NCI-H1417 (cell line): ENCODE measurements at regions not wholly inside any gene's neighbourhood (a gene's known extent, or its start where the extent isn't known, plus 50 kb on each side); places are given as distances from the start of the nearest gene placed in this dataset.
"Not testable (repeated sequence)": the region's sequence is repeated elsewhere in the genome, so short reads cannot be mapped to it uniquely, and the experiment has no call there.

ENCODE experiments used
- DNase-seq, 3 experiments: peaks; one replicate each; lab custom pipeline; 2025; lab: John Stamatoyannopoulos, UW

DNA sequence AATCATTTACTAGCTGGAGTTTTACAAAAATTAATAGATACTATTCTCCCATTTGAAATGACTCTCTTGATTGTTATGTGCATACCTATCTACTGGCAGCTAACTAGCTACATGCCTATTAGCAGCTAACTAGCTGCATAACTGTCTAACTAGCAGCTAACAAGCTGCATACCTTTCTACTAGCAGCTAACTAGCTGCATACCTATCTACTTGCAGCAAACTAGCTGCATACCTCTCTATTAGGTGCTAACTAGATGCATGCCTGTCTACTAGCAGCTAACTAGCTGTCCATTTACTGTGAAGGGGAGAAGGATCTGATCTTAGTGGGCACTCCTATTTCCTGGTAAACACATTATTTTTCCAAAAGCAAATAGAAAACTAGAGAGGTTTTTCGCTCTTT lies 439.4 kb upstream of the PFKP start:
- no peak for DNase-seq

DNA sequence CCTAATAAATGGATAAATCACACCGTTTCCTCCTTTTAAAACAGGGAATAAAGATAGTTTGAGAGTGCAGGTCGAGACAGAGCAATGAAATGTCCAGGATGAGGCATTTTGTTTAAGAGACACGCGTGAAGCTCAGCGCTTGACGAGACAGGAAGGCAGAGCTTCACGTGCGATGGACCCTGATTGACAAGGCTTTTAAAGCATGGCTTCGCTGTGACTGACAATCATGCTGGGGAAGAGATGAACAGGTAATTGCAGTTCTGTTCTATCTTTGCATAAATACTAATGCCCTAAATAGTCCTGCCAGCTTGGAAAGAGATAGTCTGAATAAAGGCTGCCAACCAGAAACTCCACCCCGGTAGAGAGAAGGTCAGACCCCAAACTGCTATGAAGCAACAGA lies 442.3 kb upstream of the PFKP start:
- DNase-seq, result no peak

DNA sequence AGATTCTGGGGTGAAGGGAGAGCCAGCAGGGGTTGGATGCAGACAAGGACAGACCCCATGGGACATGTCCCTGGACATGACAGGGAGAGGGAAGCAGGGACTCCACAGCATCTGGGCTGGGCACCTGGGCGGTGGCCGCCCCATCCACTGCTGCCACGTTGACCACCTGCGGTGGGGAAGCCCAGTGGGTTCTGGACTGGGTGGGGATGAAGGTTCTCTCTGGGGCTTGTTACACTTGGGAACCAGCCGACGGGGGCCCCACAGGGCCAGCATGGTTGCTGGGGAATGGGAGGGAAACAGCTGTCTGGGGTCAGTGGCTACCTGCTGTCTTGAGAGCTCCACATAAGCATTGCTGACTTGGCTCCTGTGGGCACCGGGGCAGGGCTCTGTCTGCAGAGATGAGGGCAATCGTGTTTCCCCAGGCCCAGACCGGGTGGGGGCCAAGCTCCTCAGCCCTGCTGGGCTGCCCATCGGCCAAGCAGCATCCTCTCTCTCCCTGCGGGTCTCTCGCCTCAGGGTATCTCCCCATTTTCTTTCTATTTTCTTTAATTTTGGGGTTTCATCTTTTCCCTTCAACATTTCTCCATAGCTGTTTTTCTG lies 443.6 kb upstream of the PFKP start:
- no peak for DNase-seq

DNA sequence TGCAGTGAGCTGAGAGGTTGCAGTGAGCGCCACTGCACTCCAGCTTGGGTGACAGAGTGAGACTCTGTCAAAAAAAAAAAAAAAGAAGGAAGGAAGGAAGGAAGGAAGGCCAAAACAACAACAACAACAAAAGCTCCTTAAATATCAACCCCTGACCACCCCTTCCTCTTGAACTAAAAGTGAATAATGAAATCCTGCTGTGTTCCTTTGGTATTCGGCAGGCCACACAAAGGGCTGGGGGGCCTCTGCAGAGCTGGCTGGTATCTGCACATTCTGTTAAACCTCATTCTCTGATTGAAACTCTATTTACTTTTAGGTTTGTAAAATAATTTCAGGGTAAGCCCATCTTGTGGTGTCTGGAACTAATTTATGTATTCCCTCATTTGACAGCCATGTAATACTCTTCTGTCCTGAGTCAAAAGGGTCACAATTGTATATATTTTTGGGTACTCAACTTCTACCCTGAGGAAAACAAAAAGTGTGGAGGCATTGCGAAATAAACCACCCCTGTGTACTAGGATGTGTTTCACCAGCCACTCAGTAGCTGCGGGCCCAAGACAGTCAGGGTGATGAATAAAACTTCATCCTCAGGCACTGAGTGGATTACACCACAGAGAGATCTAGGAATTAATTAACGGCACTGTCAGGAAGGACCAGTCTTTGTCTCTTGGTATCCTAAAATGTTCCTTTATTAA lies 446.4 kb upstream of the PFKP start:
- no peak for DNase-seq

DNA sequence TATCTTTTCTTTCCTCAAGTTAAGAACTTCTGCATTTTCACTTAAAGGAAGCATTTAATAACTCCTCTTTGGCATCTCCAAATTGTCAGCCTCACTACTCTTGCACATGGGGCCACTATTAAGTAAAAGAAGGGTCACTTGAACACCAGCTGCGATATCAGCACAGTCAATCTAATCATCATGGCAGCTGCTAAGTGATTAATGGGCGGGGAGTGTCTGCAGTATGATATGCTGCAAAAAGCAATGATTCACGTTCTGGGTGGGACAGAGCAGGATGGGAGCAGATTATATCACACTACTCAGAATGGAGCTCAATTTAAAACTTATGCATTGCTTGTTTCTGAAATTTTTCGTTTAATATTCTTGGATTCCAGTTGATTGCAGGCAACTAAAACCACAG lies 447.4 kb upstream of the PFKP start:
- no peak for DNase-seq

DNA sequence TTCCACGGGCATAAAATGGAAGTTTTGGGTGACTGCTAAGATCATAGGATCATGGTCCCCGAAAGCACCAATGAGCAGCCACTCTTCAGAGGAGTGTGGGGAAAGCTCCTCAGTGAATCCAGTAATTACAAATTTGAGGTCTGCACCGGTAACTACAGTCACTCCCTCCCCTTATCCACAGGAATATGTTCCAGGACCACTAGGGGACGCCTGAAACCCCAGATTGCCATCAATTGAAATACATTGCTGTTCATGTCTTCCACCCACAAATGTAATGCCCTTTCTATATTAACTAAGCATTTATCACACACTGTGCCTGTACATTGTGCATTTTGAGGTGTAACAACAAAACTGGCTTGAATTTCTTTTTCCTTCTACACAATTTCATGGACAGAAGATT lies 447.9 kb upstream of the PFKP start:
- peak in 2 of 3 experiments; percentile 8 to 28 for DNase-seq

DNA sequence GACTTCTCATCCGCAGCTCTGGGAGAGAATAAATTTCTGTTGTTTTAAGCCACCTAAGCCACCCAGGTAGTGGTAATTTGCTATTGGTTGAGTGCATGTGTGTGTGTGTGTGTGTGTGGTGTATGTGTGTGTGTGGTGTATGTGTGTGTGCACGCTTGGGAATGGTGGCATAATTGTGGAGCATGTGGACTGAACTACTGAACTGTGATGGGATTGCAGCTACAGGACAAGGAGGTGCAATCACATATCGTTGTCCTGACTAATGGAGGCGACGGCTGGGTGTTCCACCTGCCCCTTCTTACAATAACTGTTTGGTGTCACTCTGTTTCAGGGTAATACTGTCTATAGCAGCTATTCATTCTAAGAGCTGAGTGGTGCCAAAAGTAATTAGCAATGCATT lies 448.7 kb upstream of the PFKP start:
- no peak for DNase-seq

DNA sequence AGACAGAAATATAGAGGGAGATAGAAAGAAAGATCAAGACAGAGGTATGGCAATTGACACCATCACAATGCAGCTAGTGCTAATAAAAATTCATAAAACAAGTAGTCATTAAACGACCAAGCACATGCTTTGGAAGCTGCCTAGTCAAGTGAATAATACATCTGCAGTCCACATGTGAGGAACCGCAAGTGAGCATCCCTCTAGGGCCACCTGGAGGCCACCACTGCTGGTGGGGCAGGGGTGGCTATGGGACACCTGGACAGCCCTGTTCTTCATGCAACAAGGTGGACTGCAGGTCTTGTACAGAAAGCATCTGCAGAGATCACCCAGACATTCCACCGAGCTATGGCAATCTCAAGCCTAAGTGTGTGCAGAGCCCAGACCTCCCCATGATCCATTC lies 451.1 kb upstream of the PFKP start:
- DNase-seq, result no peak

DNA sequence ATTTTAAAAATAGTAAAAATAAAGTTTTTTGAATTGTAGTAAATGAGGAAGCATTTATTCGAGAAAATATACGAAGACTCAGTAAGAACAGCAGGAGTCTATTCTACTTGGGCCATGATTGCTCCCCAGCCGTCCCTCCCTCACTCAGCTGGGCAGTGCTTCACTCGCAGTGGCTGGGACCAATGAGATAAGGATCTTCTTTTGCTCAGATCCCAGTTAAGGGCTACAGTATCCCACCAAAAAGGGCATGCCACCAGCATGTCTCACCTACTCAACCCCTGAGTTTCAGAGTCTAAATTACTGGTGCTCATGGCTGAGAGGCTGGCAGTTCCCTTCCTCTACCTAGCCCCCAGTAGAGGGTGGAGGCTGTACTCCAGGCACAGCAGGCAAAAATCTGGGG lies 455.7 kb upstream of the PFKP start:
- DNase-seq, result peak in 1 of 3 experiments; percentile 29

DNA sequence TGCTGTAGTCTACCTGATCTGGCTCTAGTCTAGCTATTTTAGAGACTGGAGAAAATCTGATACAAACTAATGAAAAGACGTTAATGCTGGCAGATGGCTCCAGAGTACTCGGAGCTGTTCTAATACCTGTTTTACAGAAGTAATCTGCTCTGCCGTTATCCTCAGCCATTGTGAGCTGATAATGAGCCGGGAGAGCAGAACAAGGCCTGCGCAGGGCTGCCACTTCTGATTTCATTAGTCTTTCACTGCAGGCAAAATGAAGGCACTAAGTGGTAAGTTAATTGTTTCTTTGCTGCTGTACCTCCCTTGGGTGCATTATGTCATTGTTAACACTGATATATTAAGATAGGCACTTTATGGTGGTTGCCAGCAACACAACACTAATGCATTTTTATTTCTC lies 456.4 kb upstream of the PFKP start:
- DNase-seq, result peak in 2 of 3 experiments; percentile 1 to 80

DNA sequence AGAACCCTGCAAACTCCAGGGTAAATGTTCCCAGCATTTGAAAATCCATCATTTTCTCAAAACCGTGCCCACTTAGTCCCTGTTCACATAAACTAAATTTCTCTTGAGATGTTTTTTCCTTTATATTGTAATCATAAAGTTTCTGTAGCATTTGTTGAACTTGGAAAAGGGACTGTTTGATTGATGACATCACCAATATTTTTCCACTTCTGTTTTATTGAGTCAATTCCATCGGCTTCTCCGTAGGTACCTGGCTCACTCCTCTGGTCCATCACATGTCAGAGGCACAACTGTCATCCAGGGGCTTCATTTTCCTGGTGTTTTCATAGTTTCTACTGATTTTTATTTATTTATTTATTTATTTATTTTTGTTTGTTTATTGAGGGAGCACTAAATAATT lies 462.5 kb upstream of the PFKP start:
- DNase-seq, result no peak

DNA sequence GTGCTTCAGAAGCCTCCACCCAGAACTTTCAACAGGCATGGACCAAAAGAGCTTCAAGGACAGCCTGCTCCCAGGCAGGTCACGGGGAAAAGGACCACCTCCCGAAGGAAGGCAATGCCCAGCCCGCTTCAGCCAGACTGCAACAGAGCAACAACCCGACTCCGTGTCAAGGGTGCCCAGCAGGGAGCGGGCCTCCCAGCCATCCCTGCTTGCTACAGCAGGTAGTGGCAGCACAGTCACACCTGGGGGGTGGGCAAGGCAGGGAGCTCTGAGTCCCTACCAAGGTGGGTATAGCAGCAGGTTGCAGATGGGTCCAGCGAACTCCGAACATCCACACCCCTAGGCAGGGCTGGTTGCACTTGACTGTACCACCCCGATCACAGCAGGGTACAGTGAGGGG lies 467.8 kb upstream of the PFKP start:
- DNase-seq, result no peak

DNA sequence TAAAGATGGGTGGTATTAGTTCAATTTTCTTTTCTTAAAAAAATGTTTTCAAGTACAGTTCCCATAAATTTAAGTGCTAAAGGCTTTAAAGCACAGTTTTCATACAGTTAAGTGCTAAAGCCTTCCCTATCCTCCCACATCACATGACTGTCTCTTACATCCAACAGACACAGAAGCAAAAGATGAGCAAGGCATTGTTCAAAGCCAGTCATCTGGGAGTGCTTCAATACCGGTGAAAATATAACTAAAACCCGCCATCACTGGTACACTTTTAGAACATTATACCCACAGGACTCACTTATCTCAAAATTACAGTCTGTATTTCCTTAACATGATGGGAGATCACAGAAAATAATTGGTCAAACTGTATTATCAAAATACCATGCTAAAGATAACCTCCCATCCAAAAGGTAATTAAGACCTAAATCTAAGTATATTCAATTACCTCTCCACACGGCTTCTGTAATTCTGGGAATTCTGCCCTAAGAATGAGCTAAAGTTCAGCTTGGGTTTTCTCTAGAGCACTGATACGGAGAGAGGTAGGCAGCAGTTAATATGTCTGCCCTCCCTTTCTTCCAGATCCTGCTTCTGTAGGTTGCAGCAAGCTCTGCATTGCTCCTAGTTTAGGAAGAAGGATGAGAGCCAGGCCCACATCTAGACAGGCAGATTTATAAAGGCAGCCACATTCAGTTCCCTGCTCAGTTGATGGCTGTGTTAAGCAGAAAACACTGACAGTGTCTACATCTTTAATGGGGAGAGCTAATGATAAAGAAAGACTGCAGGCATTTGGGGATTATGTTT lies 474.8 kb upstream of the PFKP start:
- DNase-seq, result no peak

DNA sequence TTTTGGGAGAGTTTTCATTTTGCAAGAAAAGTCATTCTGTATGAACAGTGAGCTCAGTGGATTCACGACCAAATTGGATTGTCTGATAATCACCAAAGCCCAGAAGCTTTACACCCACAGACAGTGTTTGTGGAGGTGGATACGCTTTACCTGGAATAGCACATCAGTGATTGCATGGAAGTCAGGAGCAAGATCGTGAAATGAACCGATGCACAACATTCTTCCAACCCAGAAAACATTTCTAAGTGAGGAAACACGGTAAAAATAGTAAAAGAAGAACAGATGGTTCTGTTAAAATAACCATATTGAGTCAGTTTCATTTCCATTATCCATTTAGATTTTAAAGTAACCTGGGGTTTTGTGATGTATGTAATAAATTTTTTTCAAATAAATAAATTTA lies 478.2 kb upstream of the PFKP start:
- no peak for DNase-seq

DNA sequence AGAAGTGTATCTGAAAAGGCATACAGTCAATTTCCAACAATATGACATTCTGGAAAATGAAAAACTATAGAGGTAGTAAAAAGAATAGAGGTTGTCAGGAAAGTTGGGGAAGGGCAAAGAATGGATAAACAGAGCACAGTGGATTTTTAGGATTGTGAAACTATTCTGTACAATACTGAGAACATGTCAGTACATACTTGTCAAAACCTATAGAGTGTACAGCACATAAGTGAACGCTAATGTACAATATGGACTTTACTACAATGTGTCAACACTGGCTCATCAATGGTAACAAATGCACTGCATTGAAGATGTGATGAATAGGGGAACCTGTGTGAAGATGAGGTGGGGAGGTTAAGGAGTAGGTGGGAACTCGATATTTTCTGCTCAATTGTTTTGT lies 483.0 kb upstream of the PFKP start:
- DNase-seq, result no peak

DNA sequence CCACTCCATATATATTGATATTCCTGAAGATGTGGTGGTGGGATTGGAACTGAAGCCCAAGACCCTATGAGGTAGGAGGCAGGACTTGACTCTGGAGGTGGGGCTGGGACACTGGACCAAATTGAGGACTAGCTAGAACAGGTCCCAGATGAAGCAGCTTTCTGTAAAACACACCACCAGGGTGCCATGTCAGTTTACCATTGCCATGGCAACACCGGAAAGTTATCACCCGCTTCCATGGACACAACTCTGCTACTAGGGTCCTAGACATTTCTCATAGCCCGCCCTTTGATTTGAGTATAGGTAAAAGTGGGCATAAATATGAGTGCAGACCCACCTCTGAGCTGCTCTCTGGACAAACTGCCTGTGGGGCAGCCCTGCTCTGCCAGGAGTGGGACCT lies 490.5 kb upstream of the PFKP start:
- DNase-seq, result no peak

DNA sequence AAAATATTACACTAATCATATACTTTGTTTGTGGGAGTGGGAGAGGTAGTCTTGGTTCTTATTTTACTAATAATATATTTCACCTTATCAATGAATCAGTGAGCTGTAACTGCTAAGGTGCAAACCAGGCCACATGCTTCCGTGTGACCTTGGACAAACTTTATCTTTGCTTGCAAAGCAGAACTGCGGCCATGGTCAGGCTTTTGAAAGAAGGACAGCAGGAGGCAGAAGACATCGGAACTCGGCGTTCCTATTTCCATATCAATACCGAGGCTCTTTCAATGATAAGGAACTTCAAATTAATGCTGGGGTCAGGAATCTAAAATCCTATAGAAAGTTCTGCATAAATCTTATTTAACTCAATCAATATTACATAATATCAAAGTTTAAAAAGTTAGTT lies 491.9 kb upstream of the PFKP start:
- DNase-seq, result no peak

DNA sequence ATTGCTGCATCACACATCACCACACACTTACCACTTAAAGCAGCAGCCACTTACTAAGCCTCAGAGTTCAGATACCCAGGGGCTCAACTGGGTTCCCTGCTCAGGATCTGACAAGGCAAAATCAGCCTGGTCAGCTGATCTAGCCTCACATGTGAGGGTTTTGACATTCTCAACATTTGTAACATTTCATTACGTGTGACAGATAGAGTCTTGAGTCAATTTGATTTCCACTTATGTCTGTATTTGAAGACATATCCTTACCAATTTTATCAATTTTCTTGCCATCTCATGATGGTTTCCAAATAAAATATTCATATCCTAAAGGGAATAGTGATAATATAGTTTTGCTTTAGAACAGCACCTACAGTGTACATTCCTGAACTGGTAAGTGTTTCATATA lies 494.7 kb upstream of the PFKP start:
- no peak for DNase-seq

DNA sequence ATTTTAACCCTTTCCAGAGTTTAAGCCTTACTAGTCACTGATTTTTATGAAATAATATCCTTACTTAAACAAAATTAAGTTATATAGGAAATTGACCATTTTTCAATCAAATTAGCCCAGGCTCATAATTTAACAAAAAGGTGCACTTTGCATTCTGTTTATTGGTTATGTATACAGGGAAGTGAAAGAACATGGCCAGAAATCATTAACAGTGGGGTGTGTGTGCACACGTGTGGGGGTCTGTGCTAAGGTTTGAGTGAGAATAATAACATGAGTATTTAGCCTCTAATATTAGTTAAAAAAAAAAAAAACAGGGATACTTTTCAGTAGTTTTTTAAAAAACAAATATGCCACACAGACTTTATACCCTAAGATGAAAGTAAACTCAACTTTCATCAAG lies 510.5 kb upstream of the PFKP start:
- no peak for DNase-seq

DNA sequence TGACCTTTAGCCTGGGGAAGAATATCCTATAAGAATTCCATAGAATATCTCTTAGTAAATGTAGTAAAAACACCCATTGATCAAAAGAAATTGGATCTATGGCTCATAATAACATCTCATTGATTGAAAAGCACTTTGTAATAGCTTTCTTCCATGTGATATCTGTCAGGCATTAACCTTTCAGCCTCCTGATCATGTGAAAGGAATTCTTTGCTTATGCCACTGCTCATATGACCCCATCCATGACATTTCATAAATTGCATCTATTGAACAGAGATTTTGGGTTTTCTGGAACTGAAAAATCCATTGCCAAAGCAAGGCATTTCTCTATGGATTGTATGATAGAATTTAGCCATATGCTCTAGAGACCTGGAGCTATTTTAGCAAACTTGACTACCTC lies 519.3 kb upstream of the PFKP start:
- no peak for DNase-seq

DNA sequence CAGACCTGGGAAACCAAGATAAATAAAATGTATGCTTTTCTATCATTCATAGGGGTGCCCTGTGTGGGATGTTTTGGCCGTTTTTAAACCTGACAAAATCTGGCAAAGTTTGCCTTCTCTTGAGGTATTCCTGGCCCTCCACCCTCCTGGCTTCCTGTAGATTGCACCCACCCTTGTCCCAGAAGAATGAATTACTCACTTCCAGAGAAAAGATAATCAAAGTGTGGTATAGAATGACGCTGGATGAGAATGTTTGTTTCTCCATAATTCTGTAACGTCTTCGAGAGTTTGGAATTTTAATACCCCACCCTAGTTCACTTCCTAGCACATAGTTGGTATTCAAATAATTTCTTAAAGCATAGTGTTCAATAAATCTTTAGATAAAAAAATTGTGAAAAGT lies 519.7 kb upstream of the PFKP start:
- DNase-seq, result no peak

DNA sequence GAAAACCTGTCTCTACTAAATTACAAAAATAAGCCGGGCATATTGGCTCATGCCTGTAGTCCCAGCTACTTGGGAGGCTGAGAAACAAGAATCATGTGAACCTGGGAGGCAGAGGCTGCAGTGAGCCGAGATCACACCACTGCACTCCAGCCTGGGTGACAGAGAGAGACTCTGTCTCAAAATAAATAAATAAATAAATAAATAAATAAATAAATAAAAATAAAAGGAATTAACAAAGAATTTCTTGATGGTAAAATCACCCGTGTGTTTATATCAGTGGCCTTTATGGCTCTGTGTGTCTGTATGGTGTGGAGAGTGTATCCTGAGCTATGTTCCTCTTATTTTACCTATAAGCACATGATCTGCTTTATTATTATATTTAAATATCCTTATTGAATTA lies 520.5 kb upstream of the PFKP start:
- not testable (repeated sequence) for DNase-seq

DNA sequence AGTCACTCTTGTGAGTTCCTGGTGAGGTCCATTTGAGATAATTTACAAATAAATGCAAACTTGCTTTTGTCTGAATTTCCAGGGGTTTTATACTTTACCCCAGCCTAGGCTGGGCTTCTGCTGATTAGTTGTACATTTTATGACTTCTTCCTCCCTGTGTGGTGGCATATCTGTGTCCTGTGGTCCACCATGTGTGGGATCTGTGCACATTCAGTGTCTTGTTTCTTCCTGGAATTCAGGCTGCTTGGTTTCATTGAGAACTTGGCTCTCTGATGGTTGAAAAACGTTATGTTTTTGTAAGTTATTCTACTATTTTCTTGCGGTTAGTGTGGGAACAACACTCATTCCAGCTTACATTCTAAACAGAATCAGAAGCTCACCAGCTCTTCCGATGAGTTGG lies 523.4 kb upstream of the PFKP start:
- no peak for DNase-seq
